Astrocyte (in vitro differentiated cells and primary cell): ENCODE measurements at regions not wholly inside any gene's neighbourhood (a gene's known extent, or its start where the extent isn't known, plus 50 kb on each side); places are given as distances from the start of the nearest gene placed in this dataset.

ENCODE experiments used
- EZH2 ChIP-seq: IDR thresholded peaks from 2 replicates; pipeline ENCODE4 v1.6.1; 2012; ENCODE audit warnings: mild to moderate bottlenecking, low read length, inconsistent platforms; ENCODE audit not compliant: insufficient read depth
- TF ChIP-seq, protein P1 (sequence below): IDR thresholded peaks from 2 replicates; pipeline ENCODE4 v1.5.1; 2011; ENCODE audit warnings: low read depth, mild to moderate bottlenecking, inconsistent platforms, low read length, moderate library complexity; ENCODE audit not compliant: insufficient read depth

DNA sequence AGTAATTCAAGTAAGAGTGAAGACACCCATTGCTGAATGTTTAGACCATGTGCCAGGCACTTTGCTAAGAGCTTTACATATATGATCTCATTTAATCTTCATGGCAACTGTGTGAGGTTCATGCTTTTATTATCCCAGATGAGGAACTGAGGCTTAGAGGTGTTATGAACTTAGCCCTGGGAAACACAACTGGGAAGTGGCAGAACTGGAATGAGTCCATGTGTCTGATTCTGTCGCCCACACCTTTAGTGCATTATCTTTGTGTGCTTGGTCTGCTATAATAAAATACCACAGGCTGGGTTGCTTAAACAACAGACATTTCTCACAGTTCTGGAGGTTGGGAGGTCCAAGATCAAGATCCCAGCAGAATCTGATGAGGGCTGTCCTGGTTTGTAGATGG is 108.7 kb upstream of the PLET1 start:
- TF ChIP-seq, protein P1, sequence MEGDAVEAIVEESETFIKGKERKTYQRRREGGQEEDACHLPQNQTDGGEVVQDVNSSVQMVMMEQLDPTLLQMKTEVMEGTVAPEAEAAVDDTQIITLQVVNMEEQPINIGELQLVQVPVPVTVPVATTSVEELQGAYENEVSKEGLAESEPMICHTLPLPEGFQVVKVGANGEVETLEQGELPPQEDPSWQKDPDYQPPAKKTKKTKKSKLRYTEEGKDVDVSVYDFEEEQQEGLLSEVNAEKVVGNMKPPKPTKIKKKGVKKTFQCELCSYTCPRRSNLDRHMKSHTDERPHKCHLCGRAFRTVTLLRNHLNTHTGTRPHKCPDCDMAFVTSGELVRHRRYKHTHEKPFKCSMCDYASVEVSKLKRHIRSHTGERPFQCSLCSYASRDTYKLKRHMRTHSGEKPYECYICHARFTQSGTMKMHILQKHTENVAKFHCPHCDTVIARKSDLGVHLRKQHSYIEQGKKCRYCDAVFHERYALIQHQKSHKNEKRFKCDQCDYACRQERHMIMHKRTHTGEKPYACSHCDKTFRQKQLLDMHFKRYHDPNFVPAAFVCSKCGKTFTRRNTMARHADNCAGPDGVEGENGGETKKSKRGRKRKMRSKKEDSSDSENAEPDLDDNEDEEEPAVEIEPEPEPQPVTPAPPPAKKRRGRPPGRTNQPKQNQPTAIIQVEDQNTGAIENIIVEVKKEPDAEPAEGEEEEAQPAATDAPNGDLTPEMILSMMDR: no peak
- TF ChIP-seq EZH2: no peak
